HUES6 (cell line): ENCODE measurements at regions not wholly inside any gene's neighbourhood (a gene's known extent, or its start where the extent isn't known, plus 50 kb on each side); places are given as distances from the start of the nearest gene placed in this dataset.

Experiments
- H3K27ac ChIP-seq: 2 replicates; pipeline ENCODE4 v1.7.0; 2013; ENCODE audit warnings: low read depth, mild to moderate bottlenecking, low read length, inconsistent platforms
- H3K27me3 ChIP-seq: 2 replicates; pipeline ENCODE4 v1.6.1; 2013; ENCODE audit warnings: low read length; ENCODE audit not compliant: control insufficient read depth, insufficient read depth
- H3K36me3 ChIP-seq: 2 replicates; pipeline ENCODE4 v1.6.1; 2013; ENCODE audit warnings: low read length; ENCODE audit not compliant: control insufficient read depth, insufficient read depth
- H3K4me1 ChIP-seq: 2 replicates; pipeline ENCODE4 v1.6.1; 2013; ENCODE audit warnings: low read length; ENCODE audit not compliant: control insufficient read depth, insufficient read depth
- H3K4me3 ChIP-seq: 2 replicates; pipeline ENCODE4 v1.5.1; 2013; ENCODE audit warnings: low read depth, low read length
- H3K9ac ChIP-seq: one replicate; pipeline ENCODE4 v1.6.1; 2013; ENCODE audit warnings: mild to moderate bottlenecking, low read length
- H3K9me3 ChIP-seq: 2 replicates; pipeline ENCODE4 v1.6.1; 2013; ENCODE audit warnings: low read depth, low read length; ENCODE audit not compliant: control insufficient read depth, insufficient read depth

DNA sequence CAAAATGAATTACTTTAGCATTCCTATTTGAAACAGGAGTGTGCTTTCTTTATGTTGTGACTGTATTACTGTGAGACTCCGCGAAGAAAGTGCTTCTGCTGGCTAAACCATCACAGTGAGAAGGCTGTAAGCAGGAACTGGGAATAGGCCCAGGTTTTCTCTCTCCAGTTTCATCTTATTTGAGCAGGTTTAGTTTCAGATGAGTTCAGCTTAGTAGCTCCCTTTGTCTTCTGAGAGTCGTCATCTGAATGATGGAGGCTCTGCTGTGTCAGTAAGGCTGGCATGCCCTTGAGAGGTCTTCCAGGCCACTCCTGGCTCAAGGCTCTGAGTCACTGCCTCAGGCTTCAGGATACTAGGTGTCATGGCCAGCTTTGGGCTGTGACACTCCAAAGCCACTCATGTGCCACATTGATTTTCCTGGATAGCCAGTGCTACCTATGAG, 205.6 kb upstream of the RGS6 start:
- Histone ChIP-seq H3K4me1 (no peaks in the 10 kb centered on the region), H3K9me3 (no peaks in the 10 kb centered on the region), H3K9ac (no peak overlapping the region), H3K36me3 (peaks cover 46% of the 10 kb centered on the region), H3K27me3 (no peaks in the 10 kb centered on the region), H3K4me3 (no peak overlapping the region), H3K27ac (no peak overlapping the region)

DNA sequence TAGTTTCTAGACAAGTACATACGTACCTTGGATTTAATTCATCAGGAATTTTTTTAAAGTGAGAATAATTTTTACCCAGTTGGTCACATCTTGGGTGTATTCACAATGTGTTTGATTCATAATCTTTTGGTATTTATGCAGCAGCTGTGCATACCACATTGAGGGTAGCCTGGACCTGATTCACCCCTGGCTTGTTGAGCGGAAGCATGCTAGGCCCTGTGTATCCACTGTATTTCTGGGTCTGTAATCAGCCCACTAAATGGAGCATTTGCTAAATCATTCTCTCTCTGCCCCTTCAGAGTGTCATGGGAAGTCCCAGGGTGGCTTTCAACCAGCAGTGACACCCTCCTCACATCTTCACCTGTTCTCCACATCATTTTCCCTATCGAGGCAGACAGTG, 203.8 kb upstream of the RGS6 start:
- no peak overlapping the region for H3K9ac ChIP-seq
- H3K9me3 ChIP-seq: no peaks in the 10 kb centered on the region
- H3K36me3 ChIP-seq: peaks cover 45% of the 10 kb centered on the region
- no peak overlapping the region for H3K27ac ChIP-seq
- H3K4me3 ChIP-seq: no peak overlapping the region
- H3K27me3 ChIP-seq: no peaks in the 10 kb centered on the region
- H3K4me1 ChIP-seq: no peaks in the 10 kb centered on the region

GRCh38 chr14:71729596-71729995, 202.6 kb upstream of the RGS6 start:
- Histone ChIP-seq H3K27ac (no peak overlapping the region), H3K36me3 (peaks cover 48% of the 10 kb centered on the region), H3K4me1 (no peaks in the 10 kb centered on the region), H3K4me3 (no peak overlapping the region), H3K27me3 (no peaks in the 10 kb centered on the region), H3K9me3 (no peaks in the 10 kb centered on the region), H3K9ac (no peak overlapping the region)

DNA sequence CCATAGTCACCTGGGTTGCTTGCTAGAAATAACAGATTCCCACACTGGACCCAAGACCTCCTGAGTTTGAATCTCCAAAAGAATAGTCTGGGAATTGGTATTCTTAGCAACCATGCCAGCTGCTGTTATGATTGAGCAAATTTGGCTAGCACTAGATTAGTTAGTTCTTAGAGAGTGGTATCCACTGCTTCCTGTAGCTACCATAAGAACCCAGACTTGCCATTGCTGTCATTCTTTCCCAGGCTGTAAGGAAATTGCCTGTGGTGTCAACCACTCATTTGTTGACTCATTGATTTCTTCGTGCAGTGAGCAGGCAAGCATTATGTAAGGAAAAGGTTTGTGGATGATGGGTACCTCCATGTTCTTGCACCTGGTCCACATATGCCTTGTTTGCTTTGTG, 201.8 kb upstream of the RGS6 start:
- Histone ChIP-seq H3K27ac (no peak overlapping the region), H3K36me3 (peaks cover 48% of the 10 kb centered on the region), H3K9ac (no peak overlapping the region), H3K27me3 (no peaks in the 10 kb centered on the region), H3K4me1 (no peaks in the 10 kb centered on the region), H3K4me3 (no peak overlapping the region), H3K9me3 (no peaks in the 10 kb centered on the region)

DNA sequence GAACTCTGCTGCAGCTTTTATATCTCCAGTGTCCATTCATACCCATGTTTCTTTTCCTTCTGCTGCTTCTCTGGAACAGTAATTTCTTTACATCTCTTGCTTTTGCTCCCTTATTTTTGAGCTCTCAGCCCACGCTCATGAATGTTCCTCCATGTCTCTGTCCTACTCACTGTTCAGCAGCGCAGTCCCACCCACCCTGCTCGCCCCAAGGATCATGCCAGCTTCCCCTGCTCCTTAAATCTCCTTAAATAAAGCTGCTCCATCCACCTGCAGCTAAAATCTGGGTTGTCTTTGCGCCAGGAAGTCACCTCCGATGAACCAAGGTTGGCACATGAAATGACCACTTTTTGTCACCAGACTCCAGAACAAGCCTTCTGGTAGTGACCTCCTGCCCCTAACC, 201.1 kb upstream of the RGS6 start:
- Histone ChIP-seq H3K9me3 (no peaks in the 10 kb centered on the region), H3K36me3 (peaks cover 47% of the 10 kb centered on the region), H3K27me3 (no peaks in the 10 kb centered on the region), H3K9ac (no peak overlapping the region), H3K4me3 (no peak overlapping the region), H3K27ac (no peak overlapping the region), H3K4me1 (no peaks in the 10 kb centered on the region)

- Histone ChIP-seq H3K9ac (no peak overlapping the region), H3K36me3 (peaks cover 54% of the 10 kb centered on the region), H3K27me3 (no peaks in the 10 kb centered on the region), H3K4me1 (no peaks in the 10 kb centered on the region), H3K27ac (no peak overlapping the region), H3K4me3 (no peak overlapping the region), H3K9me3 (no peaks in the 10 kb centered on the region)
Observed at GRCh38 chr14:71733210-71733883, 198.9 kb upstream of the RGS6 start.

- no peaks in the 10 kb centered on the region for H3K9me3 ChIP-seq
- H3K36me3 ChIP-seq: peaks cover 53% of the 10 kb centered on the region
Observed at GRCh38 chr14:71734076-71734475, 198.2 kb upstream of the RGS6 start.

DNA sequence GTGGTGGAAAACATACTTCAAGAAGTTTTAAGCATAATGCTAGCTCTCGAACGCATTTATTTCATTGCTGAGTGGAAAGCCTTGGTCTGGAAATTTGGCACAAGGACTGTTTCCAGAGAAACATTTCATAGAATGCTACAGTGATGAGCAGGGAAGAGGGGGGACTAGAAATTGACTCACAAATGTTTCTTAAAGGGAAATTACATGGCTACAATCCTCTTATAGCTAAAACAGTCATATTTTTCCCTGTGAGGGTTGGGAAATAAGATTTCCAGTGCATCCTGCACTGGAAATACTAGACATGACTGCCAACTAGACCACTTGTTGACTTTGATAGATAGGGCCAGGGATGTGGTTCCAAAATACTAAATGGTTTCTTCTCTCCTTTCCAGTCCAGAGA, 197.3 kb upstream of the RGS6 start:
- H3K36me3 ChIP-seq: peaks cover 49% of the 10 kb centered on the region
- H3K27me3 ChIP-seq: no peaks in the 10 kb centered on the region
- 0 out of 2 replicates have a peak, but pooled peaks cover 4% of the 10 kb centered on the region for H3K4me1 ChIP-seq
- no peak overlapping the region for H3K9ac ChIP-seq
- no peak overlapping the region for H3K4me3 ChIP-seq
- H3K27ac ChIP-seq: no peak overlapping the region
- H3K9me3 ChIP-seq: no peaks in the 10 kb centered on the region

More at GRCh38 chr14:71734076-71734475, 198.2 kb upstream of the RGS6 start:
- no peak overlapping the region for H3K27ac ChIP-seq
- no peak overlapping the region for H3K9ac ChIP-seq
- no peaks in the 10 kb centered on the region for H3K4me1 ChIP-seq
- H3K27me3 ChIP-seq: no peaks in the 10 kb centered on the region
- H3K4me3 ChIP-seq: no peak overlapping the region

- H3K36me3 ChIP-seq: peaks cover 33% of the 10 kb centered on the region
- H3K4me1 ChIP-seq: 0 out of 2 replicates have a peak, but pooled peaks cover 4% of the 10 kb centered on the region
- H3K9me3 ChIP-seq: no peaks in the 10 kb centered on the region
- H3K27me3 ChIP-seq: no peaks in the 10 kb centered on the region
- no peak overlapping the region for H3K9ac ChIP-seq
- no peak overlapping the region for H3K27ac ChIP-seq
- no peak overlapping the region for H3K4me3 ChIP-seq
Observed at GRCh38 chr14:71737760-71738159, 194.5 kb upstream of the RGS6 start.

GRCh38 chr14:71739273-71739990, 192.8 kb upstream of the RGS6 start:
- Histone ChIP-seq H3K27ac (no peak overlapping the region; the same call in 1 of the 2 replicates), H3K4me3 (no peak overlapping the region), H3K27me3 (no peaks in the 10 kb centered on the region), H3K4me1 (0 out of 2 replicates have a peak, but pooled peaks cover 4% of the 10 kb centered on the region), H3K9ac (no peak overlapping the region), H3K36me3 (peaks cover 21% of the 10 kb centered on the region), H3K9me3 (no peaks in the 10 kb centered on the region)

DNA sequence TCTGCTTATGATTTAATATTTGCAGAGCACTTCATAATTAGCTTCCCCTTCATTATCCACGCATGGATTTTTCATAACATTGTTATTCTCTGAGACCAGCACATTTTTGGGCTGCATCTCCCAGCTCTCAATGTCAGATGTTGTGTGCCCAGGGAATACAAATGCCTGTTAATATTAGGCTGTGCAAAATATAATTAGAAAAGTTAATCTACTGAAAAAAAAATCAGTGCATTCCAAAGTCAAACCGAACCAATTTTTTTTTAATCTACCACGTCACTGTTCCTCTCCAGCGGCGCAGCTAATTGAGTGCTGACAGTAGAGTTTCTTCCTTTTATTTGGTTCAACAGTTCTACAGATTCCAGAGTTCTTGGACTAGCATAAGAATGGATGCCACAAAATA, 191.0 kb upstream of the RGS6 start:
- Histone ChIP-seq H3K27me3 (no peaks in the 10 kb centered on the region), H3K4me3 (no peak overlapping the region), H3K36me3 (peaks cover 10% of the 10 kb centered on the region), H3K27ac (no peak overlapping the region), H3K4me1 (0 out of 2 replicates have a peak, but pooled peaks cover 4% of the 10 kb centered on the region), H3K9me3 (no peaks in the 10 kb centered on the region), H3K9ac (no peak overlapping the region)
